Neural cell (in vitro differentiated cells): ENCODE measurements at regions not wholly inside any gene's neighbourhood (a gene's known extent, or its start where the extent isn't known, plus 50 kb on each side); places are given as distances from the start of the nearest gene placed in this dataset.

ENCODE experiments used
- H2AFZ ChIP-seq: fragments of 200-600, 300-800 bp; sonication (generic), shearing (Covaris generic); 2 replicates; pipeline ENCODE4 v1.6.0; 2014; ENCODE audit warnings: low read depth, mild to moderate bottlenecking, antibody characterized with exemption, low read length, moderate library complexity
- H3F3A ChIP-seq: fragments of 200-600 bp; shearing (Covaris generic); 2 replicates; pipeline ENCODE4 v1.6.1; 2016; ENCODE audit warnings: mild to moderate bottlenecking, moderate library complexity, mixed read lengths, antibody characterized with exemption, low read length; ENCODE audit not compliant: insufficient read depth, poor library complexity, severe bottlenecking
- H3K27ac ChIP-seq: fragments of 200-600, 300-800 bp; sonication (generic), shearing (Covaris generic); 2 replicates; pipeline ENCODE4 v1.5.1; 2014; ENCODE audit warnings: mild to moderate bottlenecking, low read length, moderate library complexity
- H3K27me3 ChIP-seq: fragments of 300-800, 200-600 bp; sonication (generic), shearing (Covaris generic); 2 replicates; pipeline ENCODE4 v1.6.0; 2014; ENCODE audit warnings: mild to moderate bottlenecking, low read depth, low read length, moderate library complexity; ENCODE audit not compliant: insufficient read depth
- H3K36me3 ChIP-seq: fragments of 300-800, 200-600 bp; sonication (generic), shearing (Covaris generic); 2 replicates; pipeline ENCODE4 v1.5.1; 2014; ENCODE audit warnings: mild to moderate bottlenecking, antibody characterized with exemption, low read length, moderate library complexity; ENCODE audit not compliant: insufficient read depth
- H3K4me2 ChIP-seq: fragments of 300-800, 200-600 bp; sonication (generic), shearing (Covaris generic); 2 replicates; pipeline ENCODE4 v1.6.0; 2014; ENCODE audit warnings: mild to moderate bottlenecking, low read length
- H3K4me3 ChIP-seq: fragments of 300-800, 200-600 bp; sonication (generic), shearing (Covaris generic); 2 replicates; pipeline ENCODE4 v1.5.1; 2014; ENCODE audit warnings: mild to moderate bottlenecking, low read length, moderate library complexity
- H3K79me2 ChIP-seq: fragments of 200-600 bp; shearing (Covaris generic); replicated peaks from 2 replicates; pipeline ENCODE4 v1.6.0; 2014; ENCODE audit warnings: mild to moderate bottlenecking, low read length, moderate library complexity; ENCODE audit not compliant: insufficient read depth
- H3K9ac ChIP-seq: fragments of 300-800, 200-600 bp; sonication (generic), shearing (Covaris generic); 2 replicates; pipeline ENCODE4 v1.6.1; 2016; ENCODE audit warnings: mild to moderate bottlenecking, low read length, mixed read lengths
- H3K9me2 ChIP-seq: fragments of 200-600 bp; shearing (Covaris generic); 2 replicates; pipeline ENCODE4 v1.6.1; 2016; ENCODE audit warnings: mild to moderate bottlenecking, low read length, mixed read lengths; ENCODE audit not compliant: insufficient read depth
- H3K9me3 ChIP-seq: fragments of 200-600, 300-800 bp; sonication (generic), shearing (Covaris generic); 2 replicates; pipeline ENCODE4 v1.6.1; 2016; ENCODE audit warnings: mild to moderate bottlenecking, mixed run types, low read length, moderate library complexity, mixed read lengths
- H4K20me1 ChIP-seq: fragments of 200-600 bp; shearing (Covaris generic); 2 replicates; pipeline ENCODE4 v1.6.1; 2016; ENCODE audit warnings: mild to moderate bottlenecking, mixed run types; ENCODE audit not compliant: insufficient read depth
- CTCF ChIP-seq: fragments of 450-650 bp; IDR thresholded peaks from 2 replicates; pipeline ENCODE4 v1.5.1; 2014; ENCODE audit warnings: antibody characterized with exemption, mild to moderate bottlenecking, moderate library complexity; ENCODE audit not compliant: poor library complexity, severe bottlenecking
- EP300 ChIP-seq: fragments of 450-650 bp; conservative IDR thresholded peaks from 2 replicates; pipeline ENCODE4 v1.6.1; 2014; ENCODE audit warnings: antibody characterized with exemption, mild to moderate bottlenecking, moderate library complexity; ENCODE audit not compliant: poor library complexity, severe bottlenecking
- EZH2 ChIP-seq: fragments of 200-600, 300-800 bp; shearing (Covaris generic), sonication (generic); IDR thresholded peaks from 2 replicates; pipeline ENCODE4 v1.6.1; 2014; ENCODE audit warnings: antibody characterized with exemption, low read length, borderline replicate concordance, mild to moderate bottlenecking; ENCODE audit not compliant: insufficient read depth, poor library complexity, severe bottlenecking
- MXI1 ChIP-seq: fragments of 450-650 bp; conservative IDR thresholded peaks from 2 replicates; pipeline ENCODE4 v1.6.1; 2014; ENCODE audit warnings: antibody characterized with exemption, mild to moderate bottlenecking; ENCODE audit not compliant: poor library complexity, severe bottlenecking
- POLR2AphosphoS5 ChIP-seq: IDR thresholded peaks from 2 replicates; pipeline ENCODE4 v1.6.1; 2012
- RAD21 ChIP-seq: fragments of 450-650 bp; conservative IDR thresholded peaks from 2 replicates; pipeline ENCODE4 v1.6.1; 2014; ENCODE audit warnings: antibody characterized with exemption, mild to moderate bottlenecking, moderate library complexity
- REST ChIP-seq: IDR thresholded peaks from 2 replicates; pipeline ENCODE4 v1.6.1; 2012; ENCODE audit warnings: borderline replicate concordance
- SMC3 ChIP-seq: fragments of 450-650 bp; conservative IDR thresholded peaks from 2 replicates; pipeline ENCODE4 v1.6.1; 2014; ENCODE audit warnings: antibody characterized with exemption, mild to moderate bottlenecking, moderate library complexity; ENCODE audit not compliant: poor library complexity
- TAF1 ChIP-seq: IDR thresholded peaks from 2 replicates; pipeline ENCODE4 v1.6.1; 2012; ENCODE audit warnings: low read depth

DNA sequence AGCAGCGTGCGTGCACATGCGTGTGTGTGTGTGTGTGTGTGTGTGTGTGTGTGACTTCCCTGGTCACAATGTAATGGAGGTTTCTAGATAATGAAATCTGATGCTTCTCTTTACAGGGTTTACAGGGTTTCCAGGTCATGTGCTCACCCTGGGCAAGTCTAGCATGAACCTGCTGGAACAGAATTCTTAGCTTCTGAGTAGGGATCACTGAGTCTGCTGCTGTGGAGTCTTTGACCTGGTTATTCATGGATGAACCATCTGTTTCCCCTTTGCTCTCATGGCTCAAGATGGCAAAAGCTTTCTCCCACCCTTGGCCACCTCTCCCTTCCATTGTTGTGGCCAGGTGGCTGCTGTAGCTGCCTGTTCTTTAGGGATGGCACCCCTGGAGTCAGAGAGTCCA is 111.6 kb upstream of the SHB start:
- H3K27ac ChIP-seq, result no peak overlapping the region
- H3K9ac ChIP-seq, result no peak overlapping the region
- H4K20me1 ChIP-seq, result no peaks in the 10 kb centered on the region
- no peaks in the 10 kb centered on the region for H3K79me2 ChIP-seq
- H3K9me3 ChIP-seq, result no peaks in the 10 kb centered on the region
- TF ChIP-seq POLR2AphosphoS5 (no peak), REST (no peak), SMC3 (no peak), CTCF (no peak), EZH2 (no peak), MXI1 (no peak), RAD21 (no peak), TAF1 (no peak), EP300 (no peak)
- H3K4me3 ChIP-seq, result no peak overlapping the region
- no peaks in the 10 kb centered on the region for H3K36me3 ChIP-seq
- no peaks in the 10 kb centered on the region for H3F3A ChIP-seq
- no peak overlapping the region for H2AFZ ChIP-seq
- H3K4me2 ChIP-seq, result no peak overlapping the region
- no peaks in the 10 kb centered on the region for H3K27me3 ChIP-seq
- H3K9me2 ChIP-seq, result no peaks in the 10 kb centered on the region

DNA sequence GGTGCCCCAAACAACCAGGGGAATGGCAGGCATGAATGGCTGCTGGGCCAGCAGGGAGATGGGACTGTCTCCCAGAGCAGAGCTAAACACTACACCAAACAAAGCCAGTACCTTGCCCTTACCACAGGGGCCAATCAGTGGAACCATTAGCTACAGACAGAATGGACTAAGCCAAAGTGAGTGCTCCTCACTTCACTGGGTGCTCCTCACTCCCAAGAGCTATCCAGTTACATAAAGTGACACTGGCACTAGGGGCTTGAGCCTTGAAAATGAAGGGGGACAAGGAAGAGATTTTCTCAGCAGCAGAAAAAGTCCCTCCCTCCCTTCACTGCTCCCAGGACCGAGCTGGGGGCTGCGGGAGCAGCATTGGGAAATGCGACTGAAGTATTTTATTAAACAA is 110.9 kb upstream of the SHB start:
- no peak overlapping the region for H2AFZ ChIP-seq
- H3K36me3 ChIP-seq, result no peaks in the 10 kb centered on the region
- no peak overlapping the region for H3K4me3 ChIP-seq
- no peak overlapping the region for H3K9ac ChIP-seq
- H4K20me1 ChIP-seq, result no peaks in the 10 kb centered on the region
- no peaks in the 10 kb centered on the region for H3K79me2 ChIP-seq
- H3F3A ChIP-seq, result no peaks in the 10 kb centered on the region
- H3K27me3 ChIP-seq, result no peaks in the 10 kb centered on the region
- no peak overlapping the region for H3K27ac ChIP-seq
- H3K9me3 ChIP-seq, result no peaks in the 10 kb centered on the region
- no peaks in the 10 kb centered on the region for H3K9me2 ChIP-seq
- TF ChIP-seq MXI1, result no peak
- no peak for TF ChIP-seq POLR2AphosphoS5
- TF ChIP-seq EZH2, result no peak
- no peak for TF ChIP-seq EP300
- TF ChIP-seq TAF1, result no peak
- no peak for TF ChIP-seq RAD21
- no peak for TF ChIP-seq SMC3
- TF ChIP-seq CTCF, result no peak
- TF ChIP-seq REST, result no peak
- no peak overlapping the region for H3K4me2 ChIP-seq
